ENCODE measurements at regions not wholly inside any gene's neighbourhood (a gene's known extent, or its start where the extent isn't known, plus 50 kb on each side); places are given as distances from the start of the nearest gene placed in this dataset.
"Not testable (repeated sequence)": the region's sequence is repeated elsewhere in the genome, so short reads cannot be mapped to it uniquely, and the experiment has no call there.

- no peak for DNase-seq
These were observed 392.1 kb upstream of the CCL2 start for GRCh38 chr17:33862772-33863602.

GRCh38 chr17:33864758-33865229 is 390.3 kb upstream of the CCL2 start:
- no peak for DNase-seq

GRCh38 chr17:33868899-33869298 is 386.2 kb upstream of the CCL2 start:
- no peak for DNase-seq

- DNase-seq = no peak
These were observed 384.1 kb upstream of the CCL2 start for GRCh38 chr17:33870936-33871335.

- DNase-seq = no peak
These were observed 383.2 kb upstream of the CCL2 start for GRCh38 chr17:33871720-33872540.

GRCh38 chr17:33873201-33873617 is 381.9 kb upstream of the CCL2 start:
- DNase-seq = no peak

GRCh38 chr17:33874617-33875060 is 380.4 kb upstream of the CCL2 start:
- DNase-seq = no peak

GRCh38 chr17:33875973-33876372 is 379.1 kb upstream of the CCL2 start:
- DNase-seq = no peak

- not testable (repeated sequence) for DNase-seq
These were observed 372.8 kb upstream of the CCL2 start for GRCh38 chr17:33882273-33882672.

GRCh38 chr17:33882677-33883076 is 372.4 kb upstream of the CCL2 start:
- DNase-seq = not testable (repeated sequence)

GRCh38 chr17:33888455-33888854 is 366.6 kb upstream of the CCL2 start:
- DNase-seq = no peak

- DNase-seq = no peak
These were observed 366.0 kb upstream of the CCL2 start for GRCh38 chr17:33889040-33889439.

GRCh38 chr17:33889766-33890165 is 365.3 kb upstream of the CCL2 start:
- DNase-seq = no peak

GRCh38 chr17:33892717-33893591 is 362.1 kb upstream of the CCL2 start:
- DNase-seq = no peak

GRCh38 chr17:33895491-33895890 is 359.6 kb upstream of the CCL2 start:
- DNase-seq = no peak

- no peak for DNase-seq
These were observed 358.8 kb upstream of the CCL2 start for GRCh38 chr17:33896263-33896662.

- no peak for DNase-seq
These were observed 354.0 kb upstream of the CCL2 start for GRCh38 chr17:33901085-33901484.

GRCh38 chr17:33902901-33903449 is 352.1 kb upstream of the CCL2 start:
- no peak for DNase-seq

GRCh38 chr17:33904476-33904875 is 350.6 kb upstream of the CCL2 start:
- DNase-seq = no peak

GRCh38 chr17:33905338-33905800 is 349.7 kb upstream of the CCL2 start:
- no peak for DNase-seq

GRCh38 chr17:33908363-33909064 is 346.6 kb upstream of the CCL2 start:
- DNase-seq = no peak

Measured in stimulated activated CD4-positive, alpha-beta T cell treated with anti-CD3 and anti-CD28 coated beads, Interleukin-2, amount 100 ng/mL, for 24 hours (primary cell).